ENCODE measurements at regions not wholly inside any gene's neighbourhood (a gene's known extent, or its start where the extent isn't known, plus 50 kb on each side); places are given as distances from the start of the nearest gene placed in this dataset.

DNA sequence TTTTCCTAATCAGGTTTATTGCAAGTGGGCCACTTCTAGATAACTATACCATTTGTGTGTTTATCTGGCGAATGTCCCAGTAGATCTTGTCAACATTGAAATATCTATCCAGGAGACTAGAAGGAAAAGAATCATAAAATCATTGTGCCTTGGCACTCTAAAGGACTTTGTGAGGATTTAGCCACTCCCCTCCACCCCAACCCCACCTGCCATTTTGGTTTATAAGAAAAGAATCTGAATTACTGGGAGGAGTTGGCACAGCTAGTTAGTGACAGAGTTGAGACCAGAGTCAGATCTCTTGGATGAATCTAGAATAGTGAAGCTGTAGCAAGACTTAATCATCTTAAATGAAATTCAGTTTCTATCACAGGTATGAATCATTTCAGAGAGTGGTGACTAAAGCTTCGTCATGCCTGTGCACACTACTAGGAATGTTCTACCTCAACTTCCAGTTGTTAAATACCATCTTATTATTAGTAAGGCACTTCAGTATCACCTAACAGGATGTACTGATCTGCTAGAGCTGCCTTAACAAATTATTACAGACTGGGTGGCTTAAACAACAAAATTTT is 212.7 kb upstream of the SLC14A2 start:
- Histone ChIP-seq H3K9me3 (ENCODE audit: control insufficient read depth, insufficient read depth, low read length) (no peaks in the 10 kb centered on the region), H3K18ac (ENCODE audit: low read depth, low read length) (no peak overlapping the region), H3K27me3 (ENCODE audit: control insufficient read depth, insufficient read depth, low read length) (no peaks in the 10 kb centered on the region), H3K79me1 (ENCODE audit: low read depth in 1 of 2, low read length in 2 of 2) (no peaks in the 10 kb centered on the region), H2AFZ (replicated peaks; ENCODE audit: low read length, poor library complexity) (no peak overlapping the region), H4K20me1 (ENCODE audit: insufficient read depth, low read length) (no peaks in the 10 kb centered on the region), H2BK5ac (ENCODE audit: low read depth, low read length, poor library complexity, severe bottlenecking) (no peak overlapping the region), H4K8ac (ENCODE audit: low read depth in 2 of 2, low read length in 2 of 2) (no peak overlapping the region), H2AK9ac (replicated peaks; ENCODE audit: low read depth, low read length, poor library complexity) (no peak overlapping the region), H3K56ac (ENCODE audit: extremely low read depth, insufficient read depth, low read length) (no peak overlapping the region), H3K36me3 (ENCODE audit: control insufficient read depth, insufficient read depth, low read length) (no peaks in the 10 kb centered on the region), H3K4me2 (ENCODE audit: low read depth, low read length) (no peak overlapping the region), H3K9ac (ENCODE audit: low read depth, low read length) (no peak overlapping the region), H3K4me1 (ENCODE audit: control insufficient read depth, insufficient read depth, low read length) (no peaks in the 10 kb centered on the region), H3K4me3 (ENCODE audit: insufficient read depth, low read depth, low read length) (no peak overlapping the region), H2BK120ac (ENCODE audit: low read depth, low read length) (no peak overlapping the region), H3K27ac (ENCODE audit: insufficient read depth, low read length) (no peak overlapping the region), H2AK5ac (ENCODE audit: low read depth, low read length) (no peak overlapping the region), H3K9me1 (ENCODE audit: insufficient read depth, low read length) (no peaks in the 10 kb centered on the region), H2BK15ac (ENCODE audit: low read depth, low read length) (no peak overlapping the region), H4K5ac (ENCODE audit: low read depth, low read length) (no peak overlapping the region), H2BK20ac (ENCODE audit: low read depth, low read length) (no peak overlapping the region), H3K23ac (ENCODE audit: low read depth, low read length) (no peak overlapping the region), H3K4ac (ENCODE audit: low read depth, low read length) (no peak overlapping the region), H3K14ac (replicated peaks; ENCODE audit: low read depth, low read length) (no peak overlapping the region), H4K91ac (ENCODE audit: insufficient read depth, low read depth, low read length) (no peak overlapping the region)
- intact Hi-C loops (cut with micrococcal nuclease): no loop called here
- dilution Hi-C loops (cut with HindIII; ENCODE audit: low sequenced_read_pairs, unreplicated experiment): no loop called here
- ChIA-PET POLR2A (ENCODE audit: unreplicated experiment) (no interaction called here), CTCF (no interaction called here)
- DNase-seq (peak; percentile 31), ATAC-seq (ENCODE audit: low read depth) (no peak)
- WGBS, 2 experiments (ENCODE audit: extremely low coverage in 2 of 2, insufficient read length in 1 of 2): no CpG with 5 or more reads among the region's 2 CpGs
- in situ Hi-C loops (cut with MboI; ENCODE audit: low sequenced_read_pairs): no loop called here
- TF ChIP-seq BHLHE40 (IDR thresholded peaks at IDR 0.05; ENCODE audit: low read depth, low read length) (no peak), CEBPB (IDR thresholded peaks at IDR 0.05; ENCODE audit: low read depth, low read length) (no peak), MAFK (IDR thresholded peaks at IDR 0.05; ENCODE audit: low read depth, low read length) (no peak), MAZ (IDR thresholded peaks at IDR 0.05; ENCODE audit: borderline replicate concordance, low read depth, low read length) (no peak), POLR2A (IDR thresholded peaks at IDR 0.05; ENCODE audit: low read depth, low read length) (no peak), RAD21 (IDR thresholded peaks at IDR 0.05; ENCODE audit: low read length) (no peak), SMC3 (IDR thresholded peaks at IDR 0.05; ENCODE audit: low read depth, low read length) (no peak), MXI1 (IDR thresholded peaks at IDR 0.05; ENCODE audit: borderline replicate concordance, low read depth, low read length) (no peak), CHD1 (IDR thresholded peaks at IDR 0.05; ENCODE audit: low read depth, low read length) (no peak), NFE2L2 (IDR thresholded peaks at IDR 0.05; ENCODE audit: low read depth, low read length) (no peak), RFX5 (IDR thresholded peaks at IDR 0.05; ENCODE audit: low read depth, low read length) (no peak), FOS (IDR thresholded peaks at IDR 0.05; ENCODE audit: low read depth, low read length) (no peak), RCOR1 (IDR thresholded peaks at IDR 0.05; ENCODE audit: insufficient replicate concordance, low read length) (no peak)
- TF ChIP-seq, protein P1, sequence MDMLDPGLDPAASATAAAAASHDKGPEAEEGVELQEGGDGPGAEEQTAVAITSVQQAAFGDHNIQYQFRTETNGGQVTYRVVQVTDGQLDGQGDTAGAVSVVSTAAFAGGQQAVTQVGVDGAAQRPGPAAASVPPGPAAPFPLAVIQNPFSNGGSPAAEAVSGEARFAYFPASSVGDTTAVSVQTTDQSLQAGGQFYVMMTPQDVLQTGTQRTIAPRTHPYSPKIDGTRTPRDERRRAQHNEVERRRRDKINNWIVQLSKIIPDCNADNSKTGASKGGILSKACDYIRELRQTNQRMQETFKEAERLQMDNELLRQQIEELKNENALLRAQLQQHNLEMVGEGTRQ (IDR thresholded peaks at IDR 0.05; ENCODE audit: low read depth, low read length): no peak
- TF ChIP-seq, protein P2, sequence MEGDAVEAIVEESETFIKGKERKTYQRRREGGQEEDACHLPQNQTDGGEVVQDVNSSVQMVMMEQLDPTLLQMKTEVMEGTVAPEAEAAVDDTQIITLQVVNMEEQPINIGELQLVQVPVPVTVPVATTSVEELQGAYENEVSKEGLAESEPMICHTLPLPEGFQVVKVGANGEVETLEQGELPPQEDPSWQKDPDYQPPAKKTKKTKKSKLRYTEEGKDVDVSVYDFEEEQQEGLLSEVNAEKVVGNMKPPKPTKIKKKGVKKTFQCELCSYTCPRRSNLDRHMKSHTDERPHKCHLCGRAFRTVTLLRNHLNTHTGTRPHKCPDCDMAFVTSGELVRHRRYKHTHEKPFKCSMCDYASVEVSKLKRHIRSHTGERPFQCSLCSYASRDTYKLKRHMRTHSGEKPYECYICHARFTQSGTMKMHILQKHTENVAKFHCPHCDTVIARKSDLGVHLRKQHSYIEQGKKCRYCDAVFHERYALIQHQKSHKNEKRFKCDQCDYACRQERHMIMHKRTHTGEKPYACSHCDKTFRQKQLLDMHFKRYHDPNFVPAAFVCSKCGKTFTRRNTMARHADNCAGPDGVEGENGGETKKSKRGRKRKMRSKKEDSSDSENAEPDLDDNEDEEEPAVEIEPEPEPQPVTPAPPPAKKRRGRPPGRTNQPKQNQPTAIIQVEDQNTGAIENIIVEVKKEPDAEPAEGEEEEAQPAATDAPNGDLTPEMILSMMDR (conservative IDR thresholded peaks at IDR 0.05; ENCODE audit: low read depth, low read length): no peak
- TF ChIP-seq, protein P3, sequence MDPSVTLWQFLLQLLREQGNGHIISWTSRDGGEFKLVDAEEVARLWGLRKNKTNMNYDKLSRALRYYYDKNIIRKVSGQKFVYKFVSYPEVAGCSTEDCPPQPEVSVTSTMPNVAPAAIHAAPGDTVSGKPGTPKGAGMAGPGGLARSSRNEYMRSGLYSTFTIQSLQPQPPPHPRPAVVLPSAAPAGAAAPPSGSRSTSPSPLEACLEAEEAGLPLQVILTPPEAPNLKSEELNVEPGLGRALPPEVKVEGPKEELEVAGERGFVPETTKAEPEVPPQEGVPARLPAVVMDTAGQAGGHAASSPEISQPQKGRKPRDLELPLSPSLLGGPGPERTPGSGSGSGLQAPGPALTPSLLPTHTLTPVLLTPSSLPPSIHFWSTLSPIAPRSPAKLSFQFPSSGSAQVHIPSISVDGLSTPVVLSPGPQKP (IDR thresholded peaks at IDR 0.05; ENCODE audit: borderline replicate concordance, low read depth, low read length): no peak
- BruUV-seq (replicated peaks): no TSS peak

Measured in IMR-90 (cell line).